ENCODE measurements at regions not wholly inside any gene's neighbourhood (a gene's known extent, or its start where the extent isn't known, plus 50 kb on each side); places are given as distances from the start of the nearest gene placed in this dataset.

- Histone ChIP-seq H3K27ac (peak overlapping the region; percentile 82), H3K9me2 (replicated peaks; ENCODE audit: insufficient read depth) (no peaks in the 10 kb centered on the region), H3K27me3 (no peaks in the 10 kb centered on the region), H3K79me2 (no peaks in the 10 kb centered on the region), H3K36me3 (replicated peaks; ENCODE audit: insufficient read depth, low read depth) (no peaks in the 10 kb centered on the region), H3K4me3 (no peak overlapping the region), H3K4me2 (peak overlapping the region; percentile 71), H2AFZ (no peak overlapping the region), H3K9me3 (ENCODE audit: low read depth) (no peaks in the 10 kb centered on the region), H4K20me1 (ENCODE audit: insufficient read depth, poor library complexity, severe bottlenecking) (no peaks in the 10 kb centered on the region), H3K4me1 (ENCODE audit: insufficient read depth) (peaks cover 41% of the 10 kb centered on the region)
- TF ChIP-seq EZH2 (IDR thresholded peaks at IDR 0.05; ENCODE audit: borderline replicate concordance) (no peak), EZH2phosphoT487 (IDR thresholded peaks at IDR 0.05; ENCODE audit: low read depth, severe bottlenecking, unreplicated experiment) (no peak), CTCF (IDR thresholded peaks at IDR 0.05; ENCODE audit: poor library complexity) (no peak)
- 57% methylated on average over 12 of the region's 12 CpGs for WGBS (ENCODE audit: low lambda C conversion rate, missing lambda C conversion rate)
- no peak for DNase-seq (ENCODE audit: low spot score)
These were observed 767.3 kb upstream of the TBX3 start for GRCh38 chr12:115451151-115451779.

GRCh38 chr12:115450710-115451109, 766.7 kb upstream of the TBX3 start:
- Histone ChIP-seq H3K9me3 (ENCODE audit: low read depth) (no peaks in the 10 kb centered on the region), H3K4me1 (ENCODE audit: insufficient read depth) (peaks cover 36% of the 10 kb centered on the region), H3K36me3 (replicated peaks; ENCODE audit: insufficient read depth, low read depth) (no peaks in the 10 kb centered on the region), H3K4me2 (no peak overlapping the region), H3K79me2 (no peaks in the 10 kb centered on the region), H2AFZ (no peak overlapping the region), H4K20me1 (ENCODE audit: insufficient read depth, poor library complexity, severe bottlenecking) (no peaks in the 10 kb centered on the region), H3K9me2 (replicated peaks; ENCODE audit: insufficient read depth) (no peaks in the 10 kb centered on the region), H3K4me3 (no peak overlapping the region), H3K27me3 (no peaks in the 10 kb centered on the region), H3K27ac (peak overlapping the region; percentile 82)
- 90% methylated on average over 8 of the region's 8 CpGs for WGBS (ENCODE audit: low lambda C conversion rate, missing lambda C conversion rate)
- no peak for TF ChIP-seq CTCF (IDR thresholded peaks at IDR 0.05; ENCODE audit: poor library complexity)
- TF ChIP-seq EZH2phosphoT487 (IDR thresholded peaks at IDR 0.05; ENCODE audit: low read depth, severe bottlenecking, unreplicated experiment): no peak
- TF ChIP-seq EZH2 (IDR thresholded peaks at IDR 0.05; ENCODE audit: borderline replicate concordance): no peak
- DNase-seq (ENCODE audit: low spot score): no peak

GRCh38 chr12:115450017-115450416, 766.0 kb upstream of the TBX3 start:
- Histone ChIP-seq H3K4me3 (no peak overlapping the region), H3K27ac (no peak overlapping the region)
- no peak for DNase-seq (ENCODE audit: low spot score)

More at GRCh38 chr12:115450017-115450416, 766.0 kb upstream of the TBX3 start:
- Histone ChIP-seq H3K36me3 (replicated peaks; ENCODE audit: insufficient read depth, low read depth) (no peaks in the 10 kb centered on the region), H4K20me1 (ENCODE audit: insufficient read depth, poor library complexity, severe bottlenecking) (no peaks in the 10 kb centered on the region), H3K4me2 (no peak overlapping the region), H2AFZ (no peak overlapping the region), H3K9me2 (replicated peaks; ENCODE audit: insufficient read depth) (no peaks in the 10 kb centered on the region), H3K79me2 (no peaks in the 10 kb centered on the region), H3K9me3 (ENCODE audit: low read depth) (no peaks in the 10 kb centered on the region), H3K27me3 (no peaks in the 10 kb centered on the region), H3K4me1 (ENCODE audit: insufficient read depth) (peaks cover 29% of the 10 kb centered on the region)
- TF ChIP-seq EZH2phosphoT487 (IDR thresholded peaks at IDR 0.05; ENCODE audit: low read depth, severe bottlenecking, unreplicated experiment) (no peak), CTCF (IDR thresholded peaks at IDR 0.05; ENCODE audit: poor library complexity) (no peak), EZH2 (IDR thresholded peaks at IDR 0.05; ENCODE audit: borderline replicate concordance) (no peak)
- WGBS (ENCODE audit: low lambda C conversion rate, missing lambda C conversion rate): 94% methylated on average over 3 of the region's 3 CpGs

Data from hepatocyte (in vitro differentiated cells).